SK-N-SH (cell line): ENCODE measurements at regions not wholly inside any gene's neighbourhood (a gene's known extent, or its start where the extent isn't known, plus 50 kb on each side); places are given as distances from the start of the nearest gene placed in this dataset.

Experiments used
- CTCF ChIA-PET: fragments of 300-600, 350-600 bp; formaldehyde crosslinking; extraction: SDS; loops from one replicate; lab custom pipeline; 2021; lab: Yijun Ruan, JAX
- POLR2A ChIA-PET: fragments of 350-600 bp; sonication (Branson Sonifier 250); formaldehyde crosslinking; extraction: SDS; loops from one replicate; lab custom pipeline; 2020; ENCODE audit warnings: antibody characterized with exemption, inconsistent platforms; lab: Yijun Ruan, JAX
- DNase-seq: peaks from one replicate; pipeline ENCODE4 v3.0.0; 2012
- H2AFZ ChIP-seq: fragments of 200-600 bp; sonication (generic); 2 replicates; pipeline ENCODE4 v1.8.1; 2016; ENCODE audit warnings: antibody characterized with exemption, mild to moderate bottlenecking, low read depth
- H3F3A ChIP-seq: fragments of 200-600 bp; sonication (generic); replicated peaks from 2 replicates; pipeline ENCODE3; 2016; ENCODE audit warnings: antibody characterized with exemption, mild to moderate bottlenecking; ENCODE audit not compliant: insufficient read depth
- H3K27ac ChIP-seq, 2 experiments: fragments of 200-500 bp in 1 of 2; fragments of 200-600 bp in 1 of 2; sonication (Bioruptor generic) in 1 of 2; sonication (generic), shearing (Covaris generic) in 1 of 2; 2 replicates each; pipeline versions ENCODE4 v1.5.1 to v1.6.1; 2014 to 2016; ENCODE audit warnings: low read depth in 2 of 2, inconsistent platforms in 1 of 2, low read length in 1 of 2, mild to moderate bottlenecking in 1 of 2, mixed read lengths in 1 of 2
- H3K27me3 ChIP-seq: fragments of 200-600 bp; sonication (generic), shearing (Covaris generic); 2 replicates; pipeline ENCODE4 v1.6.1; 2016; ENCODE audit warnings: mixed run types; ENCODE audit not compliant: insufficient read depth
- H3K36me3 ChIP-seq, 2 experiments: fragments of 200-500 bp in 1 of 2; fragments of 200-600 bp in 1 of 2; sonication (Bioruptor generic) in 1 of 2; sonication (generic) in 1 of 2; replicated peaks in 1 of 2; 2 replicates each; pipeline versions ENCODE3 to v1.5.1; 2014 to 2016; ENCODE audit warnings: low read length in 1 of 2, mild to moderate bottlenecking in 1 of 2; ENCODE audit not compliant: insufficient read depth in 2 of 2, control insufficient read depth in 1 of 2
- H3K4me1 ChIP-seq, 2 experiments: fragments of 200-500 bp in 1 of 2; fragments of 200-600 bp in 1 of 2; sonication (Bioruptor generic) in 1 of 2; sonication (generic), shearing (Covaris generic) in 1 of 2; 2 replicates each; pipeline versions ENCODE4 v1.5.1 to v1.6.1; 2014 to 2016; ENCODE audit warnings: low read depth in 1 of 2, low read length in 1 of 2, mixed run types in 1 of 2; ENCODE audit not compliant: insufficient read depth in 2 of 2, control insufficient read depth in 1 of 2
- H3K4me2 ChIP-seq: fragments of 200-600 bp; sonication (generic), shearing (Covaris generic); 2 replicates; pipeline ENCODE4 v1.6.1; 2017; ENCODE audit warnings: mixed run types
- H3K4me3 ChIP-seq, 2 experiments: fragments of 200-500 bp in 1 of 2; fragments of 200-600 bp in 1 of 2; sonication (Bioruptor generic) in 1 of 2; sonication (generic), shearing (Covaris generic) in 1 of 2; 2 replicates each; pipeline versions ENCODE4 v1.5.1 to v1.8.1; 2014 to 2016; ENCODE audit warnings: low read depth in 2 of 2, inconsistent platforms in 1 of 2, low read length in 1 of 2, mild to moderate bottlenecking in 1 of 2, mixed read lengths in 1 of 2, moderate library complexity in 1 of 2
- H3K79me2 ChIP-seq: fragments of 200-600 bp; sonication (generic); 2 replicates; pipeline ENCODE4 v1.8.1; 2017; ENCODE audit warnings: mild to moderate bottlenecking; ENCODE audit not compliant: insufficient read depth
- H3K9ac ChIP-seq: fragments of 200-600 bp; sonication (generic); 2 replicates; pipeline ENCODE4 v1.6.1; 2017; ENCODE audit warnings: mixed run types
- H3K9me2 ChIP-seq: fragments of 200-600 bp; sonication (generic); 2 replicates; pipeline ENCODE4 v1.6.1; 2017; ENCODE audit warnings: mixed run types
- H3K9me3 ChIP-seq: fragments of 200-600 bp; sonication (generic); 2 replicates; pipeline ENCODE4 v1.6.1; 2017; ENCODE audit warnings: mixed run types, mild to moderate bottlenecking, moderate library complexity
- H4K20me1 ChIP-seq: fragments of 200-600 bp; sonication (generic); 2 replicates; pipeline ENCODE4 v1.6.1; 2017; ENCODE audit warnings: mild to moderate bottlenecking, mixed run types; ENCODE audit not compliant: insufficient read depth
- FOSL2 ChIP-seq: IDR thresholded peaks from 2 replicates; pipeline ENCODE4 v1.4.0; 2012; ENCODE audit warnings: low read depth, mild to moderate bottlenecking, moderate library complexity, borderline replicate concordance
- FOXM1 ChIP-seq: IDR thresholded peaks from 2 replicates; pipeline ENCODE4 v1.4.0; 2012; ENCODE audit warnings: low read depth, mild to moderate bottlenecking
- NRF1 ChIP-seq: IDR thresholded peaks from 2 replicates; pipeline ENCODE4 v1.6.1; 2012; ENCODE audit warnings: low read depth, mild to moderate bottlenecking, low read length
- RAD21 ChIP-seq: IDR thresholded peaks from 2 replicates; pipeline ENCODE4 v1.6.1; 2012; ENCODE audit warnings: mild to moderate bottlenecking, low read length
- YY1 ChIP-seq: IDR thresholded peaks from 2 replicates; pipeline ENCODE4 v1.4.0; 2012; ENCODE audit warnings: low read depth, mild to moderate bottlenecking
- WGBS: methylation state at CpG from one replicate; pipeline ENCODE4 v1.1.6; 2017; ENCODE audit warnings: low lambda C conversion rate; 5-methylcytosine and 5-hydroxymethylcytosine counted together
- TF ChIP-seq, protein P1 (sequence below): IDR thresholded peaks from 2 replicates; pipeline ENCODE4 v1.6.1; 2012; ENCODE audit warnings: mild to moderate bottlenecking, low read depth, low read length, moderate library complexity
- TF ChIP-seq, protein P2 (sequence below): fragments of 200-600 bp; sonication (generic); IDR thresholded peaks from 2 replicates; pipeline ENCODE4 v1.6.1; 2017; ENCODE audit warnings: antibody characterized with exemption, mild to moderate bottlenecking, moderate library complexity

GRCh38 chr13:54513254-54513653, 1484.6 kb downstream of the OLFM4 start:
- TF ChIP-seq YY1 (no peak), FOXM1 (no peak), NRF1 (no peak), RAD21 (no peak)
- TF ChIP-seq, protein P1, sequence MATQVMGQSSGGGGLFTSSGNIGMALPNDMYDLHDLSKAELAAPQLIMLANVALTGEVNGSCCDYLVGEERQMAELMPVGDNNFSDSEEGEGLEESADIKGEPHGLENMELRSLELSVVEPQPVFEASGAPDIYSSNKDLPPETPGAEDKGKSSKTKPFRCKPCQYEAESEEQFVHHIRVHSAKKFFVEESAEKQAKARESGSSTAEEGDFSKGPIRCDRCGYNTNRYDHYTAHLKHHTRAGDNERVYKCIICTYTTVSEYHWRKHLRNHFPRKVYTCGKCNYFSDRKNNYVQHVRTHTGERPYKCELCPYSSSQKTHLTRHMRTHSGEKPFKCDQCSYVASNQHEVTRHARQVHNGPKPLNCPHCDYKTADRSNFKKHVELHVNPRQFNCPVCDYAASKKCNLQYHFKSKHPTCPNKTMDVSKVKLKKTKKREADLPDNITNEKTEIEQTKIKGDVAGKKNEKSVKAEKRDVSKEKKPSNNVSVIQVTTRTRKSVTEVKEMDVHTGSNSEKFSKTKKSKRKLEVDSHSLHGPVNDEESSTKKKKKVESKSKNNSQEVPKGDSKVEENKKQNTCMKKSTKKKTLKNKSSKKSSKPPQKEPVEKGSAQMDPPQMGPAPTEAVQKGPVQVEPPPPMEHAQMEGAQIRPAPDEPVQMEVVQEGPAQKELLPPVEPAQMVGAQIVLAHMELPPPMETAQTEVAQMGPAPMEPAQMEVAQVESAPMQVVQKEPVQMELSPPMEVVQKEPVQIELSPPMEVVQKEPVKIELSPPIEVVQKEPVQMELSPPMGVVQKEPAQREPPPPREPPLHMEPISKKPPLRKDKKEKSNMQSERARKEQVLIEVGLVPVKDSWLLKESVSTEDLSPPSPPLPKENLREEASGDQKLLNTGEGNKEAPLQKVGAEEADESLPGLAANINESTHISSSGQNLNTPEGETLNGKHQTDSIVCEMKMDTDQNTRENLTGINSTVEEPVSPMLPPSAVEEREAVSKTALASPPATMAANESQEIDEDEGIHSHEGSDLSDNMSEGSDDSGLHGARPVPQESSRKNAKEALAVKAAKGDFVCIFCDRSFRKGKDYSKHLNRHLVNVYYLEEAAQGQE = no peak
- H3K4me3 ChIP-seq = no peak overlapping the region
- H3K27me3 ChIP-seq = no peaks in the 10 kb centered on the region
- 3% methylated on average over 1 of the region's 1 CpG for WGBS
- POLR2A ChIA-PET = no interaction called here
- no peak overlapping the region for H3K27ac ChIP-seq
- H3K4me2 ChIP-seq = no peak overlapping the region
- no peak for DNase-seq
- no peaks in the 10 kb centered on the region for H3K4me1 ChIP-seq
- H2AFZ ChIP-seq = no peak overlapping the region
- CTCF ChIA-PET = no interaction called here
- no peaks in the 10 kb centered on the region for H3K36me3 ChIP-seq
- H3K79me2 ChIP-seq = no peaks in the 10 kb centered on the region
- no peak overlapping the region for H3K9ac ChIP-seq
- no peaks in the 10 kb centered on the region for H3K9me2 ChIP-seq
- no peaks in the 10 kb centered on the region for H3F3A ChIP-seq
- no peaks in the 10 kb centered on the region for H4K20me1 ChIP-seq
- no peaks in the 10 kb centered on the region for H3K9me3 ChIP-seq

DNA sequence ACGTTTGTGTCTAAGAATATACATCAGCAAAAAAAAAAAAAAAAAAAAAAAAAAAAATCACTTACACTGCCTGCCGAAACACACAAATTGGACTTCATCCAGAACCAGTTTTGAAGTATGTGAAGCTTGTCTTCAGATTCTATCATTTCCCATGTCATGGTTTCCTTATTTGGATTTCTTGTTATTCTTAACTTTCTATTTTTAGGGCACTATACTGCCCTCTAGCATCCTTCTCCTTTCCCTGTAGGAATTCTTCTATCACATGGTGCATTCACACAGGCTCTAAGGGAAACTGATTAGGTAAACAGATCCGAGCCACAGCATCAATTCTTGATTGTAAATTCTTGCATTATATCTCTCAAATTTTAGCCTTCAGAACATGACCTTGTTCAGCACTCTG, 1507.5 kb downstream of the OLFM4 start:
- no peaks in the 10 kb centered on the region for H3K9me3 ChIP-seq
- peak overlapping the region in 1 of 2 experiments; percentile 6; a peak in 1 of 4 replicates for H3K4me3 ChIP-seq
- no peaks in the 10 kb centered on the region for H3K79me2 ChIP-seq
- H3K4me2 ChIP-seq = no peak overlapping the region
- no peak overlapping the region for H2AFZ ChIP-seq
- H3K36me3 ChIP-seq = no peaks in the 10 kb centered on the region
- H3F3A ChIP-seq = no peaks in the 10 kb centered on the region
- no peaks in the 10 kb centered on the region for H3K4me1 ChIP-seq
- H3K27me3 ChIP-seq = no peaks in the 10 kb centered on the region
- no peaks in the 10 kb centered on the region for H3K9me2 ChIP-seq
- 2% methylated on average over 3 of the region's 3 CpGs for WGBS
- no peak overlapping the region for H3K9ac ChIP-seq
- TF ChIP-seq, protein P2, sequence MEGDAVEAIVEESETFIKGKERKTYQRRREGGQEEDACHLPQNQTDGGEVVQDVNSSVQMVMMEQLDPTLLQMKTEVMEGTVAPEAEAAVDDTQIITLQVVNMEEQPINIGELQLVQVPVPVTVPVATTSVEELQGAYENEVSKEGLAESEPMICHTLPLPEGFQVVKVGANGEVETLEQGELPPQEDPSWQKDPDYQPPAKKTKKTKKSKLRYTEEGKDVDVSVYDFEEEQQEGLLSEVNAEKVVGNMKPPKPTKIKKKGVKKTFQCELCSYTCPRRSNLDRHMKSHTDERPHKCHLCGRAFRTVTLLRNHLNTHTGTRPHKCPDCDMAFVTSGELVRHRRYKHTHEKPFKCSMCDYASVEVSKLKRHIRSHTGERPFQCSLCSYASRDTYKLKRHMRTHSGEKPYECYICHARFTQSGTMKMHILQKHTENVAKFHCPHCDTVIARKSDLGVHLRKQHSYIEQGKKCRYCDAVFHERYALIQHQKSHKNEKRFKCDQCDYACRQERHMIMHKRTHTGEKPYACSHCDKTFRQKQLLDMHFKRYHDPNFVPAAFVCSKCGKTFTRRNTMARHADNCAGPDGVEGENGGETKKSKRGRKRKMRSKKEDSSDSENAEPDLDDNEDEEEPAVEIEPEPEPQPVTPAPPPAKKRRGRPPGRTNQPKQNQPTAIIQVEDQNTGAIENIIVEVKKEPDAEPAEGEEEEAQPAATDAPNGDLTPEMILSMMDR = peak; percentile 43
- TF ChIP-seq FOSL2 = no peak
- no peaks in the 10 kb centered on the region for H4K20me1 ChIP-seq
- DNase-seq = peak; percentile 1
- POLR2A ChIA-PET = no interaction called here
- CTCF ChIA-PET = no interaction called here
- H3K27ac ChIP-seq = no peak overlapping the region
